GM13977 (cell line): ENCODE measurements at regions not wholly inside any gene's neighbourhood (a gene's known extent, or its start where the extent isn't known, plus 50 kb on each side); places are given as distances from the start of the nearest gene placed in this dataset.

Experiments
- DNase-seq: peaks from one replicate; pipeline ENCODE4 v3.0.0; 2012; ENCODE audit warnings: low spot score
- CTCF ChIP-seq: IDR thresholded peaks from 2 replicates; pipeline ENCODE4 v1.5.1; 2012; ENCODE audit warnings: mild to moderate bottlenecking, control low read depth; ENCODE audit not compliant: insufficient read depth; ENCODE audit errors: extremely low read depth, missing control alignments
- in situ Hi-C: fragments of 300-500 bp; cut with MboI; formaldehyde crosslinking; loops from one replicate; pipeline ENCODE4 v1.12.0; 2022; ENCODE audit warnings: low sequenced_read_pairs, low pct_unique_long_range_greater_than_20kb, mixed read lengths, inconsistent platforms; ENCODE audit not compliant: unreplicated experiment

- in situ Hi-C loops, result no loop called here
- no peak for TF ChIP-seq CTCF
- no peak for DNase-seq
These were observed 448.6 kb downstream of the PLK2 start for GRCh38 chr5:58011301-58011700.

DNA sequence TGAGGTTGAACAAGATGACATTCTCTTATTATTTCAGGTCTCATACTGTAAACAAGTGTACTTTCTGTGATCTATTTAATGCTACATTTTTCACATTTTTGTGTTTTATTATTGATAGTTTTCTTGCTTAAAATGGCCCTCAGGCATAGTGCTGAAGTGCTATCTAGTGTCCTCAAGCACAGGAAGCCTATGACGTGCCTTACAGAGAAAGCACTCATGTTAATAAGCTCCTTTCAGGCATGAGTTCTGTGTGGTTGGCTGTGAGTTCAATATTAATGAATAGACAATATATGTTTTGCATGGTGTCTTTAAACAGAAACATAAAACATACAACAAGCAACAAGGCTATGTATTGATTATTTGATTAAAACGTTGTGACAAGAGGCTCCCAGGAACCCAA lies 450.1 kb downstream of the PLK2 start:
- TF ChIP-seq CTCF, result no peak
- in situ Hi-C loops, result no loop called here
- DNase-seq, result no peak

- TF ChIP-seq CTCF, result no peak
- no peak for DNase-seq
- in situ Hi-C loops, result no loop called here
These were observed 457.6 kb downstream of the PLK2 start for GRCh38 chr5:58002323-58002722.

DNA sequence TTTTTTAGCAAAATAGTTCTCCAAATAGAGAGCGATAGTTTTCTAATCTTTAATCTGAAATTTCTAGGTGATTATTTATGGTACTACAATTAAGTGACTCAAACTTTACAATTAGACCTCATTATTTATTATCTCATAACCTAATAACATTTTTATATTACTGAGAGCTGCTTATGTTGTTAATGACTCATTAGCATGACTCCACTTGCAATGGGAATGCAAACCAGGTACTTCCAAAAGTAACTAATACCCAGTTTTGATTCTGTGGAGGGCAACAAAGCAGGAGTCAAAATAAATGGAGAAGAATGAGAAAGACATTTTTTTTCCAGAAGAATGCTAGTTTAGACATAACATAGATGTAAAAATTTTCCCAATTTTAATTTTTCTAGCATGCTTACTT lies 466.0 kb downstream of the PLK2 start:
- TF ChIP-seq CTCF, result no peak
- DNase-seq, result no peak
- in situ Hi-C loops, result no loop called here

DNA sequence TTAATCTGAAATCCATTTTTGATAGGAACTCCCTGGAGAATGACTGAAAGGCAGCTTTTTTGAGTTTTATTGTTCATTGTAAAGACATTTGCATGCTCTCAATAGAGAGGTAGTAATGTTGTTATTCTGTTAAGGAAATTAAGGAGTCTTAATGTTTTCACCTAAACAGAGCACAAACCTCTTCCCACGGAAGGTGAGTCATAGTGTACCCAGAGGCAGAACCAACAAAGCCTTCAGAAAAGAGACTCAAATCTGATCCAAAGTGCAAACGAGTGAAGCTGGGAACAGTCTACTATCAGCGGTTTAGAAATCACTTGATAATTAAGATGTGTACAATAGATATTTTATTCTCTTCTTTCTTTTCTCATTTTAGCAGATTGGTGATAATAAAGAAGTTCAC lies 470.5 kb downstream of the PLK2 start:
- TF ChIP-seq CTCF, result no peak
- in situ Hi-C loops, result no loop called here
- no peak for DNase-seq

GRCh38 chr5:57988813-57989212 lies 471.1 kb downstream of the PLK2 start:
- in situ Hi-C loops, result no loop called here
- no peak for TF ChIP-seq CTCF
- DNase-seq, result no peak

- in situ Hi-C loops, result no loop called here
These were observed 472.3 kb downstream of the PLK2 start for GRCh38 chr5:57987552-57987951.

More at GRCh38 chr5:57987552-57987951, 472.3 kb downstream of the PLK2 start:
- DNase-seq, result no peak
- TF ChIP-seq CTCF, result no peak
